Left ventricle myocardium inferior (tissue), 1 donor: ENCODE measurements at regions not wholly inside any gene's neighbourhood (a gene's known extent, or its start where the extent isn't known, plus 50 kb on each side); places are given as distances from the start of the nearest gene placed in this dataset.
A peak's percentile ranks its signal among the peaks of the same experiment; 100 is the strongest.

ENCODE experiments used
- DNase-seq: peaks from one replicate; pipeline ENCODE4 v3.0.0-alpha.2; 2020
- H3K27ac ChIP-seq: fragments of 200-600 bp; replicated peaks from 2 replicates; pipeline ENCODE4 v1.8.0; 2021
- H3K27me3 ChIP-seq: fragments of 200-600 bp; 2 replicates; pipeline ENCODE4 v1.8.0; 2021; ENCODE audit warnings: low read depth
- H3K36me3 ChIP-seq: fragments of 200-600 bp; 2 replicates; pipeline ENCODE4 v1.8.0; 2021
- H3K4me1 ChIP-seq: fragments of 200-600 bp; 2 replicates; pipeline ENCODE4 v1.8.0; 2021
- H3K4me3 ChIP-seq: fragments of 200-600 bp; 2 replicates; pipeline ENCODE4 v1.8.0; 2021; ENCODE audit warnings: mild to moderate bottlenecking, moderate library complexity
- H3K9me3 ChIP-seq: fragments of 200-600 bp; replicated peaks from 2 replicates; pipeline ENCODE4 v1.8.0; 2021
- CTCF ChIP-seq: fragments of 200-600 bp; IDR thresholded peaks from 2 replicates; pipeline ENCODE4 v1.8.0; 2021; ENCODE audit warnings: antibody characterized with exemption, mild to moderate bottlenecking, borderline replicate concordance
- intact Hi-C: fragments of 100-400 bp; cut with micrococcal nuclease; formaldehyde crosslinking; loops from one replicate; pipeline ENCODE4 v1.11.0; 2022
- donor health status: DM: no; HTN: yes; CAD: no; lungs with severe emphysema.

GRCh38 chr17:11140043-11140442 lies 101.0 kb upstream of the SHISA6 start:
- intact Hi-C loops = loop anchor here (5.0 kb wide), 1 partner anchor 263 kb away; no protein-coding TSS in a partner anchor
- no peaks in the 10 kb centered on the region for H3K27me3 ChIP-seq
- H3K36me3 ChIP-seq = no peaks in the 10 kb centered on the region
- no peak for DNase-seq
- no peaks in the 10 kb centered on the region for H3K4me1 ChIP-seq
- TF ChIP-seq CTCF = no peak
- H3K4me3 ChIP-seq = no peak overlapping the region
- H3K9me3 ChIP-seq = peaks cover 7% of the 10 kb centered on the region
- peak overlapping the region; percentile 13 for H3K27ac ChIP-seq

GRCh38 chr17:11138023-11138422 lies 103.0 kb upstream of the SHISA6 start:
- no peak for DNase-seq

GRCh38 chr17:11135819-11136218 lies 105.2 kb upstream of the SHISA6 start:
- intact Hi-C loops = no loop called here
- no peak overlapping the region for H3K4me3 ChIP-seq
- no peaks in the 10 kb centered on the region for H3K27me3 ChIP-seq
- H3K36me3 ChIP-seq = no peaks in the 10 kb centered on the region
- H3K9me3 ChIP-seq = peaks cover 1% of the 10 kb centered on the region
- H3K27ac ChIP-seq = no peak overlapping the region
- DNase-seq = no peak
- H3K4me1 ChIP-seq = no peaks in the 10 kb centered on the region
- TF ChIP-seq CTCF = no peak

More at GRCh38 chr17:11138023-11138422, 103.0 kb upstream of the SHISA6 start:
- Histone ChIP-seq H3K27ac (peak overlapping the region; percentile 31), H3K27me3 (no peaks in the 10 kb centered on the region), H3K9me3 (peaks cover 7% of the 10 kb centered on the region), H3K36me3 (no peaks in the 10 kb centered on the region), H3K4me3 (peak overlapping the region; percentile 1), H3K4me1 (no peaks in the 10 kb centered on the region)
- intact Hi-C loops = no loop called here
- TF ChIP-seq CTCF = no peak

GRCh38 chr17:11130367-11130766 lies 110.6 kb upstream of the SHISA6 start:
- no peaks in the 10 kb centered on the region for H3K9me3 ChIP-seq
- no peaks in the 10 kb centered on the region for H3K36me3 ChIP-seq
- no peak for DNase-seq
- no peaks in the 10 kb centered on the region for H3K4me1 ChIP-seq
- no peak for TF ChIP-seq CTCF
- no peaks in the 10 kb centered on the region for H3K27me3 ChIP-seq
- no peak overlapping the region for H3K27ac ChIP-seq
- H3K4me3 ChIP-seq = no peak overlapping the region
- intact Hi-C loops = no loop called here

GRCh38 chr17:11122908-11123307 lies 118.1 kb upstream of the SHISA6 start:
- intact Hi-C loops = no loop called here
- Histone ChIP-seq H3K4me3 (no peak overlapping the region), H3K36me3 (no peaks in the 10 kb centered on the region), H3K9me3 (no peaks in the 10 kb centered on the region), H3K4me1 (no peaks in the 10 kb centered on the region), H3K27ac (no peak overlapping the region), H3K27me3 (peaks cover 4% of the 10 kb centered on the region)
- peak; percentile 18 for DNase-seq
- TF ChIP-seq CTCF = no peak
